Heart left ventricle (tissue), 13 donors: ENCODE measurements at regions not wholly inside any gene's neighbourhood (a gene's known extent, or its start where the extent isn't known, plus 50 kb on each side); places are given as distances from the start of the nearest gene placed in this dataset.

Experiments used
- POLR2A ChIP-seq, 2 donors: fragments of 450-650 bp; IDR thresholded peaks; one replicate each; pipeline ENCODE4 v1.6.1; 2017; ENCODE audit warnings: antibody characterized with exemption in 2 of 2, mild to moderate bottlenecking in 2 of 2, moderate library complexity in 2 of 2
- TF ChIP-seq, protein P1 (sequence below), 12 donors: fragments of 200-600 bp; sonication (generic) in 4 of 12; IDR thresholded peaks; one replicate each; pipeline versions ENCODE4 v1.5.0 to v1.8.0; 2018 to 2022; ENCODE audit warnings: antibody characterized with exemption in 12 of 12, mild to moderate bottlenecking in 5 of 12
- donor health status: ischemic (EF 13 %, LVEDD 7.1; RV severe dilation, severe dysfunction).
- donor health status: DM: no; HTN: yes; CAD: no.
- donor health status: DM: no; HTN: no; CAD: no.
- donor health status: ischemic (EF 25% LVEDD 6.9; RV normal size, moderate dysfunction).
- donor health status: ischemic (EF 25% LVEDD 5.7; RV mildly dilated, moderate dysfunction).
- donor health status: ischemic (EF 35%, LVEDD 5.7; RV mildly dilated, moderate dysfunction).
- donor health status: nonischemic (EF 11% LVEDD 7.7; RV severe dilation, severe dysfunction).
- donor health status: DM: yes; HTN: yes; CAD: no.
- donor health status: PGD.
- donor health status: ischemic (EF 29% LVEDD 5.4; RV normal size, mild dysfunction).
- donor health status: nonischemic (EF 23%, LVEDD 6.1; RV moderate dilation, normal function).

DNA sequence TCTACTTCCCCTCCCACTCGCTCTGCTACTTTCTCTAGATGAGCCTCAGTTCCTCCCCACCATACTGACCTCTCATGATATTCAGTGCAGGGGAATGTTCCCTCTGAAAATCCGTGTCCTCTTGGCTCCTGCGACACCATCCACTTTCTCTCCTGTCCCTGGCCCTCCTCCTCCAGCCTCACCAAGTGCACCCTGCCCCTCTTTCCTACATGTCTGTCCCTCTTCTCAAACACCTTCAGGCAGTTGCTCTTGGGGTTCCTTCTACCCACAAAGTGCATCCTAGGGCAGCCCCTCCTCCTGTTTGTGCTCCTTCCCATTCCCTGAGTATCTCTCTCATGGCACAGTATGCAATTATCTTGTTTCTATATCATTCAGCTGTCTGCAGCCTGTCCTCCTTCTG is 246.4 kb upstream of the RAB6C start:
- TF ChIP-seq, protein P1, sequence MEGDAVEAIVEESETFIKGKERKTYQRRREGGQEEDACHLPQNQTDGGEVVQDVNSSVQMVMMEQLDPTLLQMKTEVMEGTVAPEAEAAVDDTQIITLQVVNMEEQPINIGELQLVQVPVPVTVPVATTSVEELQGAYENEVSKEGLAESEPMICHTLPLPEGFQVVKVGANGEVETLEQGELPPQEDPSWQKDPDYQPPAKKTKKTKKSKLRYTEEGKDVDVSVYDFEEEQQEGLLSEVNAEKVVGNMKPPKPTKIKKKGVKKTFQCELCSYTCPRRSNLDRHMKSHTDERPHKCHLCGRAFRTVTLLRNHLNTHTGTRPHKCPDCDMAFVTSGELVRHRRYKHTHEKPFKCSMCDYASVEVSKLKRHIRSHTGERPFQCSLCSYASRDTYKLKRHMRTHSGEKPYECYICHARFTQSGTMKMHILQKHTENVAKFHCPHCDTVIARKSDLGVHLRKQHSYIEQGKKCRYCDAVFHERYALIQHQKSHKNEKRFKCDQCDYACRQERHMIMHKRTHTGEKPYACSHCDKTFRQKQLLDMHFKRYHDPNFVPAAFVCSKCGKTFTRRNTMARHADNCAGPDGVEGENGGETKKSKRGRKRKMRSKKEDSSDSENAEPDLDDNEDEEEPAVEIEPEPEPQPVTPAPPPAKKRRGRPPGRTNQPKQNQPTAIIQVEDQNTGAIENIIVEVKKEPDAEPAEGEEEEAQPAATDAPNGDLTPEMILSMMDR (IDR thresholded peaks at IDR 0.05): no peak
- TF ChIP-seq POLR2A (IDR thresholded peaks at IDR 0.05): no peak
